GM12878 (cell line): ENCODE measurements at regions not wholly inside any gene's neighbourhood (a gene's known extent, or its start where the extent isn't known, plus 50 kb on each side); places are given as distances from the start of the nearest gene placed in this dataset.

Experiments used
- ATAC-seq: fragments of 200-7000 bp; cut with Tn5 transposase; 3 replicates; pipeline ENCODE4 v1.9.1; 2020; ENCODE audit warnings: mild to moderate bottlenecking, moderate library complexity
- BruUV-seq: library from RNA; stranded (reverse); fragments of 400-500 nt; replicated peaks from 2 replicates; lab custom pipeline; 2021; lab: Mats Ljungman, UMichigan
- CTCF ChIA-PET: fragments of 300-600 bp; sonication (Branson Sonifier 250); formaldehyde crosslinking; extraction: SDS; loops from one replicate; lab custom pipeline; 2021; ENCODE audit warnings: inconsistent platforms; lab: Yijun Ruan, JAX
- POLR2A ChIA-PET: fragments of 350-600 bp; formaldehyde crosslinking; extraction: SDS; loops from one replicate; lab custom pipeline; 2021; ENCODE audit warnings: inconsistent platforms; lab: Charles Lee
- RAD21 ChIA-PET: fragments of 300-600 bp; sonication (Branson Sonifier 250); formaldehyde crosslinking; loops from one replicate; lab custom pipeline; 2023; ENCODE audit warnings: antibody characterized with exemption; ENCODE audit not compliant: unreplicated experiment; lab: Charles Lee
- SMC1A ChIA-PET: fragments of 300-600 bp; sonication (Branson Sonifier 250); formaldehyde crosslinking; loops from one replicate; lab custom pipeline; 2023; ENCODE audit not compliant: unreplicated experiment, uncharacterized antibody; lab: Charles Lee
- DNase-seq: peaks from one replicate; pipeline ENCODE4 v3.0.0-alpha.2; 2011; ENCODE audit warnings: low read depth, low spot score
- FAIRE-seq: peaks from 3 replicates; lab custom pipeline; 2011; peaks lifted over from hg19 to GRCh38; lab: Jason Lieb, UNC
- H2AFZ ChIP-seq: 2 replicates; pipeline ENCODE4 v1.6.0; 2011; ENCODE audit warnings: low read depth, low read length, control low read depth; ENCODE audit not compliant: control insufficient read depth
- H3K27ac ChIP-seq: 2 replicates; pipeline ENCODE4 v1.5.1; 2011; ENCODE audit warnings: control low read depth; ENCODE audit not compliant: control insufficient read depth, insufficient read depth
- H3K27me3 ChIP-seq, 2 experiments: replicated peaks in 1 of 2; 2 replicates each; pipeline versions ENCODE4 v1.6.0 to v1.6.1; 2011; ENCODE audit warnings: low read length in 1 of 2; ENCODE audit not compliant: control insufficient read depth in 2 of 2, insufficient read depth in 2 of 2
- H3K36me3 ChIP-seq, 2 experiments: 2 replicates each; pipeline ENCODE4 v1.5.1; 2011; ENCODE audit warnings: low read length in 1 of 2; ENCODE audit not compliant: control insufficient read depth in 2 of 2, insufficient read depth in 2 of 2
- H3K4me1 ChIP-seq: 2 replicates; pipeline ENCODE4 v1.6.1; 2011; ENCODE audit warnings: mild to moderate bottlenecking, low read length, moderate library complexity, mixed read lengths; ENCODE audit not compliant: control insufficient read depth, insufficient read depth
- H3K4me2 ChIP-seq: 2 replicates; pipeline ENCODE4 v1.6.0; 2011; ENCODE audit warnings: control low read depth; ENCODE audit not compliant: control insufficient read depth, insufficient read depth
- H3K4me3 ChIP-seq: fragments of 200-600 bp; sonication (generic); 2 replicates; pipeline ENCODE4 v1.5.1; 2016
- H3K79me2 ChIP-seq: 2 replicates; pipeline ENCODE4 v1.6.0; 2011; ENCODE audit warnings: low read length; ENCODE audit not compliant: control insufficient read depth, insufficient read depth
- H3K9ac ChIP-seq: 2 replicates; pipeline ENCODE4 v1.8.0; 2011; ENCODE audit warnings: low read length, control low read depth, mixed read lengths; ENCODE audit not compliant: control insufficient read depth, insufficient read depth
- H3K9me3 ChIP-seq: replicated peaks from 3 replicates; pipeline ENCODE4 v1.5.1; 2011; ENCODE audit warnings: mild to moderate bottlenecking, low read length; ENCODE audit not compliant: control insufficient read depth, insufficient read depth
- H4K20me1 ChIP-seq: 2 replicates; pipeline ENCODE4 v1.6.0; 2011; ENCODE audit not compliant: control insufficient read depth, insufficient read depth
- ASH2L ChIP-seq: fragments of 300-600, 200-600 bp; sonication (generic); IDR thresholded peaks from 2 replicates; pipeline ENCODE4 v1.6.1; 2017; ENCODE audit warnings: low read depth, mild to moderate bottlenecking, borderline replicate concordance
- CEBPZ ChIP-seq: fragments of 150-350 bp; IDR thresholded peaks from 2 replicates; pipeline ENCODE4 v1.6.1; 2016; ENCODE audit warnings: low read depth, low read length
- DPF2 ChIP-seq: fragments of 450-650 bp; IDR thresholded peaks from 2 replicates; pipeline ENCODE4 v1.6.1; 2017; ENCODE audit warnings: mild to moderate bottlenecking
- ELK1 ChIP-seq: IDR thresholded peaks from 2 replicates; pipeline ENCODE4 v1.6.1; 2012; ENCODE audit warnings: low read depth, low read length, improper control_type of control experiment
- HDGF ChIP-seq: fragments of 450-650 bp; IDR thresholded peaks from 2 replicates; pipeline ENCODE4 v1.6.1; 2016; ENCODE audit warnings: antibody characterized with exemption
- KLF5 ChIP-seq: fragments of 450-650 bp; IDR thresholded peaks from 2 replicates; pipeline ENCODE4 v1.6.1; 2014; ENCODE audit warnings: mild to moderate bottlenecking; ENCODE audit not compliant: partially characterized antibody
- SMAD1 ChIP-seq: fragments of 450-650 bp; IDR thresholded peaks from 2 replicates; pipeline ENCODE4 v1.6.1; 2018; ENCODE audit warnings: mild to moderate bottlenecking, low read depth; ENCODE audit not compliant: partially characterized antibody
- TAF1 ChIP-seq: IDR thresholded peaks from 2 replicates; pipeline ENCODE4 v1.6.1; 2011; ENCODE audit warnings: mild to moderate bottlenecking, low read depth, low read length, borderline replicate concordance
- TCF3 ChIP-seq: IDR thresholded peaks from 2 replicates; pipeline ENCODE4 v1.6.1; 2012; ENCODE audit warnings: low read depth, mild to moderate bottlenecking, low read length, borderline replicate concordance; ENCODE audit not compliant: insufficient read depth
- TCF7 ChIP-seq: IDR thresholded peaks from 2 replicates; pipeline ENCODE4 v1.6.1; 2014; ENCODE audit warnings: antibody characterized with exemption, borderline replicate concordance
- ZNF207 ChIP-seq: fragments of 450-650 bp; IDR thresholded peaks from 2 replicates; pipeline ENCODE4 v1.6.1; 2014; ENCODE audit warnings: antibody characterized with exemption, mild to moderate bottlenecking, borderline replicate concordance
- ZNF217 ChIP-seq: fragments of 450-650 bp; IDR thresholded peaks from 2 replicates; pipeline ENCODE4 v1.6.1; 2017; ENCODE audit warnings: antibody characterized with exemption, mild to moderate bottlenecking
- ZNF687 ChIP-seq: fragments of 450-650 bp; IDR thresholded peaks from 2 replicates; pipeline ENCODE4 v1.6.1; 2017; ENCODE audit warnings: mild to moderate bottlenecking, moderate library complexity
- WGBS: methylation state at CpG from one replicate; pipeline ENCODE4 v1.1.6; 2016; ENCODE audit warnings: low lambda C conversion rate; ENCODE audit not compliant: insufficient replicate concordance, insufficient coverage; ENCODE audit errors: missing lambda C conversion rate; 5-methylcytosine and 5-hydroxymethylcytosine counted together
- in situ Hi-C: fragments of 300-500 bp; cut with MboI; formaldehyde crosslinking; loops from 9 replicates; pipeline ENCODE4 v1.14.3; 2018; ENCODE audit warnings: mixed read lengths
- intact Hi-C: fragments of 100-400 bp; cut with micrococcal nuclease; formaldehyde crosslinking; loops from one replicate; pipeline ENCODE4 v1.14.2; 2022; ENCODE audit not compliant: unreplicated experiment

DNA sequence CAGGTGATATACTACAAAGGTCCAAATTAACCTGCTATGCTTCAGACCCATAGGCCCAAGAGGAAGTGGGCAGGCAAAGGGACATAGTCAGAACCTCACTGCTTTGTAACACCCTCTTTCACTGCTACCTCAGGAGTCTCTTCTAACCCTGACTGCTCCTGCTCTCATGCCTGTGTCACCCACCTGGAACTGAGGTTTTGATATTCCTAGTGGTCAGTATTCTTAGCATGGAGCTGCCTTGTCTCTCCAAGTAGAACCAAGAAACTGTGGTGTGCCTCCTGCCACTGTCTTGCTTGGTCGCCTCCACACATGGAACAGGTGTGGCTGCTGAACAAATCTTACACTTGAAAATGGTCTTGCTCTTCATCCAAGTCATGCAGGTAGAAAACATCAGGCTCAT lies 677.5 kb downstream of the XPNPEP1 start:
- ChIA-PET RAD21 (no interaction called here), POLR2A (no interaction called here), SMC1A (no interaction called here), CTCF (no interaction called here)
- Histone ChIP-seq H3K36me3 (no peaks in the 10 kb centered on the region), H3K4me3 (no peak overlapping the region), H3K27me3 (no peaks in the 10 kb centered on the region), H3K9ac (no peak overlapping the region), H3K4me1 (no peaks in the 10 kb centered on the region), H2AFZ (no peak overlapping the region), H3K9me3 (no peaks in the 10 kb centered on the region), H4K20me1 (no peaks in the 10 kb centered on the region), H3K4me2 (no peak overlapping the region), H3K27ac (no peak overlapping the region), H3K79me2 (no peaks in the 10 kb centered on the region)
- intact Hi-C loops (no loop called here), in situ Hi-C loops (no loop called here)
- DNase-seq, result no peak
- no peak for TF ChIP-seq ELK1
- no peak for TF ChIP-seq ZNF207
- no peak for TF ChIP-seq TCF3
- TF ChIP-seq ZNF217, result no peak
- TF ChIP-seq ZNF687, result no peak
- no peak for TF ChIP-seq KLF5
- TF ChIP-seq TCF7, result no peak
- no peak for TF ChIP-seq SMAD1
- TF ChIP-seq ASH2L, result no peak
- TF ChIP-seq TAF1, result no peak
- no peak for TF ChIP-seq DPF2
- no peak for TF ChIP-seq CEBPZ
- no peak for TF ChIP-seq HDGF
- no TSS peak for BruUV-seq
- FAIRE-seq, result no peak
- 8% methylated on average over 1 of the region's 1 CpG for WGBS
- ATAC-seq, result no peak
